Stomach (tissue), 4 donors: ENCODE measurements at regions not wholly inside any gene's neighbourhood (a gene's known extent, or its start where the extent isn't known, plus 50 kb on each side); places are given as distances from the start of the nearest gene placed in this dataset.

Experiments used
- CTCF ChIP-seq, 7 experiments: fragments of 450-650 bp in 4 of 7; fragments of 200-600 bp in 3 of 7; sonication (generic) in 3 of 7; IDR thresholded peaks; one replicate each; pipeline ENCODE4 v1.5.1; 2016 to 2019; ENCODE audit warnings: antibody characterized with exemption in 7 of 7, control low read depth in 2 of 7, mild to moderate bottlenecking in 1 of 7
- POLR2A ChIP-seq, 4 donors: fragments of 450-650 bp; IDR thresholded peaks; one replicate each; pipeline ENCODE4 v1.6.1; 2016; ENCODE audit warnings: antibody characterized with exemption in 4 of 4, control low read depth in 2 of 4, mild to moderate bottlenecking in 1 of 4, moderate library complexity in 1 of 4

- TF ChIP-seq CTCF (IDR thresholded peaks at IDR 0.05) (no peak), POLR2A (IDR thresholded peaks at IDR 0.05) (no peak)
Observed at GRCh38 chr18:22641958-22642357, 224.2 kb upstream of the CTAGE1 start.
